ENCODE measurements at regions not wholly inside any gene's neighbourhood (a gene's known extent, or its start where the extent isn't known, plus 50 kb on each side); places are given as distances from the start of the nearest gene placed in this dataset.

- H4K20me1 ChIP-seq (ENCODE audit: insufficient read depth, low read length) = no peaks in the 10 kb centered on the region
- H3K36me3 ChIP-seq (replicated peaks; ENCODE audit: low read depth, low read length) = no peaks in the 10 kb centered on the region
- H3K27me3 ChIP-seq (ENCODE audit: low read depth, low read length) = no peaks in the 10 kb centered on the region
- no peaks in the 10 kb centered on the region for H3K4me1 ChIP-seq (ENCODE audit: low read length)
- no peak overlapping the region for H3K27ac ChIP-seq (ENCODE audit: low read length)
- no peak overlapping the region for H3K4me3 ChIP-seq (ENCODE audit: low read length)
- no peaks in the 10 kb centered on the region for H3K79me2 ChIP-seq (ENCODE audit: low read length)
- no peak overlapping the region for H2AFZ ChIP-seq (ENCODE audit: low read depth, low read length)
- H3K4me2 ChIP-seq (ENCODE audit: low read length) = no peak overlapping the region
- no peaks in the 10 kb centered on the region for H3K9me3 ChIP-seq (ENCODE audit: insufficient read depth, low read length)
- no peak overlapping the region for H3K9ac ChIP-seq (ENCODE audit: low read length)
- TF ChIP-seq EZH2phosphoT487 (IDR thresholded peaks at IDR 0.05; ENCODE audit: low read depth) = no peak
- TF ChIP-seq CTCF (IDR thresholded peaks at IDR 0.05; ENCODE audit: low read depth, low read length) = no peak
Observed at GRCh38 chr13:62092536-62092935, 676.9 kb upstream of the PCDH20 start.

- H3K4me3 ChIP-seq (ENCODE audit: low read length) = no peak overlapping the region
- TF ChIP-seq EZH2phosphoT487 (IDR thresholded peaks at IDR 0.05; ENCODE audit: low read depth) = no peak
Observed at GRCh38 chr13:62088165-62088564, 672.5 kb upstream of the PCDH20 start.

GRCh38 chr13:62087124-62087523 is 671.5 kb upstream of the PCDH20 start:
- H3K4me3 ChIP-seq (ENCODE audit: low read length) = no peak overlapping the region
- TF ChIP-seq EZH2phosphoT487 (IDR thresholded peaks at IDR 0.05; ENCODE audit: low read depth) (no peak), CTCF (IDR thresholded peaks at IDR 0.05; ENCODE audit: low read depth, low read length) (no peak)
- H3K79me2 ChIP-seq (ENCODE audit: low read length) = no peaks in the 10 kb centered on the region
- no peak overlapping the region for H3K9ac ChIP-seq (ENCODE audit: low read length)
- H3K4me2 ChIP-seq (ENCODE audit: low read length) = no peak overlapping the region
- H3K9me3 ChIP-seq (ENCODE audit: insufficient read depth, low read length) = no peaks in the 10 kb centered on the region
- H3K4me1 ChIP-seq (ENCODE audit: low read length) = peaks cover 4% of the 10 kb centered on the region; the same call in 1 of the 2 replicates
- H3K27me3 ChIP-seq (ENCODE audit: low read depth, low read length) = no peaks in the 10 kb centered on the region
- H2AFZ ChIP-seq (ENCODE audit: low read depth, low read length) = no peak overlapping the region
- H4K20me1 ChIP-seq (ENCODE audit: insufficient read depth, low read length) = no peaks in the 10 kb centered on the region
- H3K27ac ChIP-seq (ENCODE audit: low read length) = no peak overlapping the region
- no peaks in the 10 kb centered on the region for H3K36me3 ChIP-seq (replicated peaks; ENCODE audit: low read depth, low read length)

More at GRCh38 chr13:62088165-62088564, 672.5 kb upstream of the PCDH20 start:
- H3K9ac ChIP-seq (ENCODE audit: low read length) = no peak overlapping the region
- H4K20me1 ChIP-seq (ENCODE audit: insufficient read depth, low read length) = no peaks in the 10 kb centered on the region
- no peak overlapping the region for H3K27ac ChIP-seq (ENCODE audit: low read length)
- no peaks in the 10 kb centered on the region for H3K9me3 ChIP-seq (ENCODE audit: insufficient read depth, low read length)
- no peaks in the 10 kb centered on the region for H3K27me3 ChIP-seq (ENCODE audit: low read depth, low read length)
- no peak overlapping the region for H2AFZ ChIP-seq (ENCODE audit: low read depth, low read length)
- no peaks in the 10 kb centered on the region for H3K36me3 ChIP-seq (replicated peaks; ENCODE audit: low read depth, low read length)
- peaks cover 4% of the 10 kb centered on the region; the same call in 1 of the 2 replicates for H3K4me1 ChIP-seq (ENCODE audit: low read length)
- H3K4me2 ChIP-seq (ENCODE audit: low read length) = no peak overlapping the region
- H3K79me2 ChIP-seq (ENCODE audit: low read length) = no peaks in the 10 kb centered on the region

GRCh38 chr13:62085337-62086229 is 669.9 kb upstream of the PCDH20 start:
- TF ChIP-seq CTCF (IDR thresholded peaks at IDR 0.05; ENCODE audit: low read depth, low read length) (no peak), EZH2phosphoT487 (IDR thresholded peaks at IDR 0.05; ENCODE audit: low read depth) (no peak)
- no peaks in the 10 kb centered on the region for H3K27me3 ChIP-seq (ENCODE audit: low read depth, low read length)
- H3K79me2 ChIP-seq (ENCODE audit: low read length) = no peaks in the 10 kb centered on the region
- no peak overlapping the region for H3K9ac ChIP-seq (ENCODE audit: low read length)
- no peak overlapping the region for H3K4me2 ChIP-seq (ENCODE audit: low read length)
- no peaks in the 10 kb centered on the region for H3K9me3 ChIP-seq (ENCODE audit: insufficient read depth, low read length)
- H3K36me3 ChIP-seq (replicated peaks; ENCODE audit: low read depth, low read length) = no peaks in the 10 kb centered on the region
- peaks cover 4% of the 10 kb centered on the region; the same call in 1 of the 2 replicates for H3K4me1 ChIP-seq (ENCODE audit: low read length)
- no peak overlapping the region for H3K27ac ChIP-seq (ENCODE audit: low read length)
- no peak overlapping the region for H3K4me3 ChIP-seq (ENCODE audit: low read length)
- H2AFZ ChIP-seq (ENCODE audit: low read depth, low read length) = no peak overlapping the region
- H4K20me1 ChIP-seq (ENCODE audit: insufficient read depth, low read length) = no peaks in the 10 kb centered on the region
